MM.1S (cell line): ENCODE measurements at regions not wholly inside any gene's neighbourhood (a gene's known extent, or its start where the extent isn't known, plus 50 kb on each side); places are given as distances from the start of the nearest gene placed in this dataset.

Experiments used
- EZH2 ChIP-seq: fragments of 300-600 bp; sonication (generic); optimal IDR thresholded peaks from 2 replicates; pipeline ENCODE3; 2017; ENCODE audit warnings: low read depth, mild to moderate bottlenecking, antibody characterized with exemption, low read length, mixed read lengths
- EZH2phosphoT487 ChIP-seq: fragments of 300-600 bp; sonication (generic); IDR thresholded peaks from 2 replicates; pipeline ENCODE4 v1.6.1; 2018; ENCODE audit warnings: antibody characterized with exemption, low read length
- TF ChIP-seq, protein P1 (sequence below): fragments of 300-600 bp; sonication (generic); IDR thresholded peaks from 2 replicates; pipeline ENCODE4 v1.5.1; 2016; ENCODE audit warnings: antibody characterized with exemption, low read length, mixed read lengths

DNA sequence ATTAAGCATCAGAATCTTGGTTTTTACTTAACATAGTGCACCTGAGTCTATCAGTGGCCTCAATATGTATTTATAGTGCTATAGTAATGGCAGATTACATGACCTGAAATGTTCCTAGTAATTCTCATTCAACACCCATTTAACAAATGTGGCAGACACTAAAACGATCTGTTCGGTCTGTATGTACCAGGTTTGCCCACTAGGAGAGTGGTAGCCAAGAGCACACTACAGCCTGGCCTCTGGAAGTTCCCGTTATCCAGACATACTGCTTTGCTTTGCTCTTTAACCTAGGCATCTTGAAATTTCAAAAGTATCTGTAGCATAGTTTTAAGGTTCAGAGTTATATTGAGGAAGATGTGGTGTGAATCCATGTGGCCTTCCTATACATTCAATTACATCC is 395.7 kb upstream of the NRG3 start:
- TF ChIP-seq, protein P1, sequence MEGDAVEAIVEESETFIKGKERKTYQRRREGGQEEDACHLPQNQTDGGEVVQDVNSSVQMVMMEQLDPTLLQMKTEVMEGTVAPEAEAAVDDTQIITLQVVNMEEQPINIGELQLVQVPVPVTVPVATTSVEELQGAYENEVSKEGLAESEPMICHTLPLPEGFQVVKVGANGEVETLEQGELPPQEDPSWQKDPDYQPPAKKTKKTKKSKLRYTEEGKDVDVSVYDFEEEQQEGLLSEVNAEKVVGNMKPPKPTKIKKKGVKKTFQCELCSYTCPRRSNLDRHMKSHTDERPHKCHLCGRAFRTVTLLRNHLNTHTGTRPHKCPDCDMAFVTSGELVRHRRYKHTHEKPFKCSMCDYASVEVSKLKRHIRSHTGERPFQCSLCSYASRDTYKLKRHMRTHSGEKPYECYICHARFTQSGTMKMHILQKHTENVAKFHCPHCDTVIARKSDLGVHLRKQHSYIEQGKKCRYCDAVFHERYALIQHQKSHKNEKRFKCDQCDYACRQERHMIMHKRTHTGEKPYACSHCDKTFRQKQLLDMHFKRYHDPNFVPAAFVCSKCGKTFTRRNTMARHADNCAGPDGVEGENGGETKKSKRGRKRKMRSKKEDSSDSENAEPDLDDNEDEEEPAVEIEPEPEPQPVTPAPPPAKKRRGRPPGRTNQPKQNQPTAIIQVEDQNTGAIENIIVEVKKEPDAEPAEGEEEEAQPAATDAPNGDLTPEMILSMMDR: no peak
- TF ChIP-seq EZH2: no peak
- no peak for TF ChIP-seq EZH2phosphoT487
